Suppressor macrophage treated with lipopolysaccharide for 1 hour (primary cell): ENCODE measurements at regions not wholly inside any gene's neighbourhood (a gene's known extent, or its start where the extent isn't known, plus 50 kb on each side); places are given as distances from the start of the nearest gene placed in this dataset.
A peak's percentile ranks its signal among the peaks of the same experiment; 100 is the strongest.

ENCODE experiments used
- DNase-seq, 3 donors: peaks; one replicate each; pipeline ENCODE4 v3.0.0-alpha.2; 2020 to 2022

DNA sequence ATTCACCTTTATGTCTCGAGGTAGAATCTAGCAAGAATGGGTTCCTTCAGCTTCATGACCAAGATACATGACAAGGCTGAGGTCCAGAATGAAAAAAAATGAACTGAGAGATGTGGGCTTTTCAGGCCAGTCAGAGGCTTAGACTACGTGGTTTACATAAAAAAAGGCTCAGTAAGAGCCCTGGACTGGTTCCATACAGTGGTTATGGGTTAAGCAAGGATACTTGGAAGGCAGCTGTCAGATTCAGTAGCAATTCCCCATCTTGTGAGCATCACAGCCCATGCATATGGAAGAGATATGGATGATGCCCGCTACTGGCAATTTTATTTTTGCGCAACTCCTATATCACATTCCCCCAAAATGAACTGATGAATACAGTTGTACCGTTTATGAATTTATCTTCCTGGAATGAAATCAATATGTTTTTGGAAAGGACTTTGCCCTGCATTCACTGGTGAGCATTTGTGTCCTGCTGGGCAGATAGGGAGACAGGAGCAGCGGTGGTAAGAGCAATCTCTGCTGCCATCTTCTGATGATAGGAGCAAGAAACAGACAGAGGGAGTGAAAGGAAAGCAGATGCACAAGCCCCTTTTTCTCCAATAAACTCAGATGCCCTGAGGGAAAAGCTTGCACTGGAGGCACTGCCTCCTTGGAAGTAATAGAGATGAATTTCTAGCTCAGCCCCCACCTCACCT, 280.4 kb downstream of the GALC start:
- DNase-seq: no peak

DNA sequence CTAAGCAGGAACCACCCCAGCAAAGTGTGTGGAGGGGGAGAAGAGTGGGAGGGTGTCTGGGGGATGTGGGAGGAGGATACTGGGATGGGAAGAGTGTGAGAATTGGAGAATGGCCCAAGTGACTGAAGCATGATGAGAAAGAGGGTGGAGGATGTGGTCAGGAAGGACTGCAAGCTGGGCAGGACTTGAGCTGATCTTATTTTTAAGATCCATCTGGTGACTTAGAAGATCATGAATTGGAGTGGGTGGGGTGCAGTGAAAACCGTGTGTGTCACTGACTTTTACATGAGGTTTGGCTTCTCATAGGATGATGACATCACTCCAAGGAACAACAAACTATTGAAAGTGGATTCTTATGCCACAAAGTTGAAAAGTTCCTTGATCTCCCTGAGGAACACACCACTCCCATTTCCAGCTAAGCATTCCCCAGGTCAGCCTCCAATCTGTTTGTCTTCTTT, 287.5 kb downstream of the GALC start:
- DNase-seq: no peak

- DNase-seq: peak in 1 of 3 donors; percentile 7
Observed at GRCh38 chr14:87698481-87698880, 294.5 kb downstream of the GALC start.

DNA sequence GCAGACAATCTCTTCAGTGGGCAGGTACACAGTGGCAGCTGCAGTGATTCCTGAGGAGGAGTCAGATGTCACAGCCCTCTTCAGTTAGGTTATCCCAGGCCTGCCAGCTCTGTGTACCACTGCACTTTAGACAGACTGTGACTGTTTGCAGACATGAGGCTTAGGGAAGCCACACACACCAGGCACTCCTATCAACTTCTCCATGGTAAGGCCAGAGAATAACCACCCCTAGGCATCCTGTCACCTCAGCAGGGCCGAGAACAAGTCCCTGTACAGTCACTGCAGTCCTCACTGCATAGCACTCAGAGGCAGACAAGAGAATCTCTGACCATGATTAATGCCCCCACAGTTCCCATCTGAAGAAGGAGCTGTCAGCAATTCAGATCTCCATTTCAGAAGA, 296.5 kb downstream of the GALC start:
- DNase-seq: peak in 1 of 3 donors; percentile 13

DNA sequence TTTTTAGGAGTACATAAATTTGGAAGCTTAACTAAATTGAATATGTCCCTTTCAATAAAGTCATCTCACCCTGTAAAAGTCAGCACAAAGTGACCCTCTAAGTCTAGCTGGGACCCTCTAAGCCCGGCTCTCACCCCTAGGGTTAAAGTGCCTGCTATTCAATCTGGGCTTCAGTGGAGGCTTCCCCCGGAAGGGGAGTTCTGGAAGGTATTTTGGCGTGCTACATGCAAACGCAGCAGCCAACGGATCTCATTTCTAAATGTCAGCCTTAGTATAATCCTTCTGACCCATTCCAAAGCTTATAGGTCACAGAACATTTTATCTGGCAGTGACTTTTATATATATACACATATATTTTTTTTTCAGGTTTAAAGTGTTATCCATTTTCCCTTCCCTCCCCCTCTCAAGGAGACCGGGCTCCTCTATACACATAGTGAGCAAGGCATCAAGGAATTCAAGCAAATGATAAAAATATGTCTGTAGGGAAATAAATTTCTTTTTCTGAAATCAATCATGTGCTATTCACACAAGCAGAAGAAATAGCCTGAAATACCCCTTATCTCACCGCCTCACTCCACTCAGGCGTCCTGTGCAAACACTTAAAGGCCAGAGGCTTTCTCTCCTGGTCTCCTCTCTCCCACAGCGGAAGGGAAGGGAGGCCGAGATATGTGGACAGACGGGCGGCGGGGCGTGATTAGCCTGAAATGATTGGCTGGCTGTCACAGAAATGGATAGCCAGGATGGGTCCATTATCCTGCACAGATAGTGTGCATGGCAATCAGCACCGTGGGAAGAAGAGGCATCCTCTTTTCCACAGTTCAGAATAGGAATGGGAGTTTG, 301.7 kb downstream of the GALC start:
- DNase-seq: no peak

DNA sequence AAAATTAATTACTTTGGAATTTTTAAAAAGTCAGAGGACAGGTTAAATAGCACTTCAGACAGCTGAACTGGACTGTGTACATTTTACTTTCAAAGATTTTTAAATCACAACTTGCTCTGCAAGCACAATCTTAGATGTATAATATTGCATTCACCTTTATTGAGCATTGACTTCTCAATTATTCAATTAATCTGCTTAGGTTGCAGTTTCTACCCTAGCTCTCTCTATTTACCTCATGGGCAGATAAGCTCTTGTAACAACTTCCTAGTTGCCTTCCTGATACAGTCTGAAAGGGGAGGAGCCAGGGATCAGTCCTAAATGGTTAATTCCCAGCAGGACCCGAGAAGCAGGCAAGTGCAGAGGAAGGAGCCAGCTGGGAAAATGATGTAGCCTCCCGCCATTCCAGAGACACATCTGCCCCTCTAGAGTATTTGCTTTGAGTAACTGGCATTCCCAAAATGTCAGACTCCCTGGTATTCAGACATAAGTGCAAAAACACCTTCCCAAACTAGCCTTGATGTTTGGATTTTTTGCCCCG, 302.8 kb downstream of the GALC start:
- DNase-seq: no peak

DNA sequence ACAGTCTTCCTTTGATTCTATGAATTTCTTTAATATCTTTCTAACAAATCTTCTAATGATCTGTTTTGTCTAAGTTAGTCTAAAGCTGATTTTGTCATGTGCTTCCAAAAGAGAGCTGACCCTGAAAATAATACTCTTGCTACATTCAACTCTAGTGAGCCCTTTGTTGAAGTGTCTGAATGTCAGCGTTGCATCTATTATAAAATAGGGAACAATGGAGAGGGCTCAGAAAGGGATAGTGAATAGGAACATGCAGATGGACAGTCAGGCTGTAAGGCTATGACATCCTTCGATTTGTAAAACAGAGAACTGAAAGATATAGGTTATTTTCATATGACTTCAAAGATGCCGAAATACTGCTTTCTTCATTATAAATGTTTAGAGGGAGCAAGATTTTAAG, 304.5 kb downstream of the GALC start:
- DNase-seq: no peak

GRCh38 chr14:87687420-87687819, 305.6 kb downstream of the GALC start:
- no peak for DNase-seq

DNA sequence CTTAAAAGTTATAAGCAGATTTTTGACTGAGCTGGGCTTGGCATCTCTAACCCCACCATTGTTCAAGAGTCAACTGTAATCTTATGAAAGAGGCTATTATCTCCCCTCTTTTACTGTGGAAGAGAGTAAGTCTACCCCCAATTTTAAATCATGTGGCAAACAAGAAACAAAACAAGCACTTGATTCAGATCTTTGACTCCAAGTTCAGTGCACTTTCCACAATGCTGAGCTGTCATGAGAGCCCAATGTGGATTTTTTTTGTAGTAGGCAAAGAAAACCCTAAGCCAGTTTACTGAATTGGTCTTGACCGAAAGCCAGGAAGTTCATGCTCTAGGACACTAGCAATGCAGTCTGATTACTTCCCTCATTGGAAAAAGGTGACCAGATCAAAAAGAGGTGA, 306.2 kb downstream of the GALC start:
- DNase-seq: no peak

GRCh38 chr14:87679866-87680265, 313.1 kb downstream of the GALC start:
- DNase-seq: no peak

DNA sequence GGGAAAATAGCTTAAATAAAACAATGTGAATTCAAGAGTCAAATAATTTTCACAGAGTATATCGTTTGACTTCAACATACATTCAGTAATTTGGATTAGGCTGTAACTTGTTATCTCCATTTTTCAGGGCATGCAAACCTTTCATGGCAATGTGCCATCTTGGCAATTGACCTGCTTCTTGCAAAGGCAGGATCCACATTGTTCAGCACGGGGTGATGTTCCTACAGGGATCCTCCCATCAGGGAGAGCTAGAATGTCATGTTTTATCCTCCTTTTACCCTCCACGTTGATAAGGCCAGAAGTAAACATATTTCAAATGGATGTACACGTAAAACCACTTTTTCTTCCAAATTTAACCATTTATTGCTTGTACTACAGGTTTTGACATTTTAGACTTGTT, 314.4 kb downstream of the GALC start:
- no peak for DNase-seq

- no peak for DNase-seq
Observed at GRCh38 chr14:87676814-87677437, 316.1 kb downstream of the GALC start.

DNA sequence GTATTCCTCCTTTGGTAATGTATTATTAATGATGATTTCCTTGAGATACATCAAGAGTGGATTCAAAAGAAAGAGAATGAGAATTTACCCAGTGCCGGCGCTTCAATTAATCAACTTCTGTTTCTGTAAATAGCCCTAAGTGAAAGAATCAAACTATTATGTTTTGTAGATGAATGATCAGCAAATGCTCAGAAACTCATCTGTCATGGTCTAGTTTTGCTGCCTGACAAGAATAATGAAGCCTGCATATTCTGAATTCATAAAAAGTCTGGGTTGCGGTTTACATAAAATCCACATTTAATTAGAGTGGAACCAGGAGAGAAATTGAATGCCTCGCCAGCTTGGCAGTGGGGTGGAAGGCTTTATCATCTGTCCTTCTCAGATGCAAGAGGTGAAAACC, 325.3 kb downstream of the GALC start:
- no peak for DNase-seq

GRCh38 chr14:87656315-87656714, 336.7 kb downstream of the GALC start:
- no peak for DNase-seq

DNA sequence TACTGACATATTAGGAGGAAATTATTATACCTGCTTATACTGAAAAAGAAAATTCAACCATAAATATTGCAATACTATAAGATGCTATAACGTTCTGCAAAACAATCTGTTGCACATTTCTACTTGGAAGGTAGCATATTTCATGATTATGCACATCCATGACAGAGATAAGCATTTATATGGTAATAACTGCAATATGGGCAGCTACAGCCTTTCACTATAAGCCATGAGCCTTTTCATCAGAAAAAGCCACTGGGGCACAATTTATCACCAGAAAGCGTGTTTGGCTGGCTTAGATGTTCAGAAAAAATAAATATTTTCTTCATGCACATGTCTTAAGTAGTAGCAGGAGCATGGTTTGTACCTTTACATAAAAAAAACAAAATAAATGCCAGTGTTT, 340.7 kb downstream of the GALC start:
- no peak for DNase-seq

DNA sequence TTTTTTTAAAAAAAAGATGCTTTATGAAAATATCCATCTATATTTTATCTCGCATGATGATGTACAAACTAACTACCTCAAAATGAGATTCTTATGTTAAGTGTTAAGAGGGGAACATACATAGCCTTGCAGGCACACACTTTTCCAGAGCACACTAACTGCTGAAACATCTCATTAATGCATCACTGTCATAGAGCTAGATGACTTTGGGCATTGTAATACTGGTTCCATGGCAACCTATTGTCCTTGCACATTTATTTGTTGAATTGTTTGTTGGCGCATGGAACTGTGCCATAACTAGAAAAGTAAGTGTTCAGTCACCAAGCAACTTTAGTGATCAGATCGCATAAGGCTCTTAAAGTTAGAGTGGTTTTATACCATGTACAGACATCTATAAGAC, 348.3 kb downstream of the GALC start:
- DNase-seq: no peak

GRCh38 chr14:87643005-87643404, 350.0 kb downstream of the GALC start:
- no peak for DNase-seq

DNA sequence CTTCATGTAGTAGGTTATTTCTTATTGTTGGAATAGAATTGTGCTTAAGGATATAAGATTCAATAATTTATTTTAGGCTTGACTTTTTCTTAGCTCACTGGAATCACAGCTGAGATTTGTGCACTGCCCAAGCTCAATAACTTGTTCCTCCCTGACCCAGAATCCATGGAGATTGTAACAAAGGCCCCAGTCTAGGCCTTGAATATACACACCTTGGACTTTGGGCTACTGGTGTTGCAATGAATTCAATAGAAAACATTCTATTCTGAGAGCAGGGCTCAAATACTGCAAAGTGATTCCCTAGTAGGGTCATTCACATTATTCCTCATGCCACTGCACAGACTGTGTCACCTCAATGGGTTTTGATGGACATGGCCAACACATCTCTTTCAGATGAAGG, 352.4 kb downstream of the GALC start:
- DNase-seq: no peak

- DNase-seq: no peak
Observed at GRCh38 chr14:87638196-87638595, 354.8 kb downstream of the GALC start.

GRCh38 chr14:87635442-87635841, 357.5 kb downstream of the GALC start:
- DNase-seq: no peak

DNA sequence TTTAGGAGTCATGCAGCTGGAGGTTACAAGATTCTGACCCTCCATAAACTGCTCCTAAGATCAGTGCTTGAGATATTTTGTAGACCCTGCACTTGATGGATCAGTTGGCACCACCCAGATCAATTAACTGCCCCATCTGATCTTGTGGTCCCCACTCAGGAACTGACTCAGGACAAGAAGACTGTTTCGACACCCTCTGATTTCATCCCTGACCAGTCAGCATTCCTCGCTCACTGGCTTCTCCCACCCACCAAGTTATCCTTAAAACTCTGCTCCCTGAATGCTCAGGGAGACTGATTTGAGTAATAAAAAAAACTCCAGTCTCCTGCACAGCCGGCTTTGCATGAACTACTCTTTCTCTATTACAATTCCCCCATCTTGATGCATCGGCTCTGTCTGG, 360.2 kb downstream of the GALC start:
- DNase-seq: no peak

DNA sequence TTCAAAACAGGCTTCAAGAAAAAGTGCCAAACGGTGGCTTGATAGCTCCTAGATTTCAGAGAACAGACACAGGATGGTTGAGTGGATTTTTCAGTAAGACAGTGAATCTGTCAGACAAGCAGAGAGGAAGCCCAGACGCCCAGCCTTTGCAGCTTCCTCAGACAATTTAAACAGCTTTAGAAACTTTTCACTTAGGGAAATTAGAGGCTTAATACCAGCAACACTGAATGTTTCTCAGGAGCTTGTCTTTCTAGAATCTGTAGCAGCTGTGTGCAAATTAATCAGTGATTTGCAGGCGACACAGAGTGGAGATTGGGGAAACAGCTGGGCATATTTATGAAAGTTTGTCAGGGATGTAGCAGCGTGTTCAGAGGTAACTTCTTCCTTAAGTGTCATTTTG, 362.1 kb downstream of the GALC start:
- no peak for DNase-seq

GRCh38 chr14:87629788-87630187, 363.2 kb downstream of the GALC start:
- DNase-seq: no peak

DNA sequence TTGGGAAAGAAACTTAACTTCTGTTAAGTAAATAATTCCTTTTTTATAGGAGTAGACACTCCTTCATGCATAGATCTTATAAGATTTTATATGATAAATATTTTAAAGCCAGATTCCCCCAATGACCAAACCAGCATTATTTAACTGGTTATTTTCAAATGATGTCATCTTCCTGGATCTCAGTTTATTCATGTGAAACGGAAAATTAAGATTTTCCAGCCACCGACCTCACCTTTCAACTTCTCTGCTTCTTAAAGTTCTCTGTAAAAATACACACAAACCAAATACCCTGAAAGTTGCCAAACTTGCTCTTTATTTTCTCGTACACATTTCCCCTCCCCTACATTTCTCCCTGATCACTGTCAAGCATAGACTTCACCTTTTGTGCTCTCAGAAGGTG, 364.2 kb downstream of the GALC start:
- DNase-seq: no peak
